SK-N-SH (cell line): ENCODE measurements at regions not wholly inside any gene's neighbourhood (a gene's known extent, or its start where the extent isn't known, plus 50 kb on each side); places are given as distances from the start of the nearest gene placed in this dataset.
"Not testable (repeated sequence)": the region's sequence is repeated elsewhere in the genome, so short reads cannot be mapped to it uniquely, and the experiment has no call there.

Experiments used
- CTCF ChIP-seq: fragments of 200-600 bp; sonication (generic); IDR thresholded peaks from 2 replicates; pipeline ENCODE4 v1.6.1; 2017; ENCODE audit warnings: antibody characterized with exemption, mild to moderate bottlenecking, moderate library complexity
- EZH2phosphoT487 ChIP-seq: fragments of 200-600 bp; sonication (generic); IDR thresholded peaks from 2 replicates; pipeline ENCODE4 v1.6.1; 2017; ENCODE audit warnings: low read depth, mixed run types, mild to moderate bottlenecking, antibody characterized with exemption, moderate library complexity, borderline replicate concordance
- RXRA ChIP-seq: IDR thresholded peaks from 2 replicates; pipeline ENCODE4 v1.4.0; 2012; ENCODE audit warnings: low read depth, mild to moderate bottlenecking, borderline replicate concordance

DNA sequence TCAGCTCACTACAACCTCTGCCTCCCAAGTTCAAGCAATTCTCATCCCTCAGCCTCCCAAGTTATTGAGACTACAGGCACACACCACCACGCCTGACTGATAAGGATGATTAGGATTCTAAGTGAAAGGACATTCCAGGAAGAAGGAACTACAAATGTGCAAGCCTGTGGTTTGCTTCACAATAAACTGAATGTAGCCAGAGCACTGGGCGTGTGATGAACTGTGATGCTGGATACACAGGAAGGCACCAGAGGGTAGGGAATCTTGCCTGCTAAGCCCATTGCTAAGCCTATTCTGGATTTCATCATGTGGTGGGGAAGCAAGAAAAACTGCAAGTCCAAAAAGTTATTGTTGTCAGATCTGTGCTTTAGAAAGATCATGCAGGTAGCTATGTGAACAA, 177.9 kb upstream of the KCTD7 start:
- TF ChIP-seq RXRA, CTCF, EZH2phosphoT487: not testable (repeated sequence)
